ENCODE measurements at regions not wholly inside any gene's neighbourhood (a gene's known extent, or its start where the extent isn't known, plus 50 kb on each side); places are given as distances from the start of the nearest gene placed in this dataset.
"Not testable (repeated sequence)": the region's sequence is repeated elsewhere in the genome, so short reads cannot be mapped to it uniquely, and the experiment has no call there.

DNA sequence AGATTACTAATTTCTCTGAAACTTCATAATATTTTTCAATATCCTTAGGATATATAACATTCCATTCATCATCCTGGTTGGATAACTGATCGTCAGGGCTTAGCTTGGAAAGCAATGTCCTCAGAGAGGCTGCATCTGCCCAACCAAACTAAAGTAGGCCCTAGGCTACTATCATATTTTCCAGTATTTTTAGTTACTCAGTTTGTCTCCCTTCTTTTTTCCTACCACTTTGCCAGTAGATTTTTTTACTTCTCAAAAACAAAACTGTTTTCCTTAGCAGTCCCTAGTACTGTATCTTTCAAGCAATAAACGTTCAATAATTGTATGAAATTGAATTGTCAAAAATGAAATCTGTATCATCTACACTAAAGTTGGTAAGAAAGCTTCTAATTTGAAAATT is 452.0 kb downstream of the TFEC start:
- H3K4me3 ChIP-seq (ENCODE audit: low read length): no peak overlapping the region
- DNase-seq (ENCODE audit: low read depth): no peak
- TF ChIP-seq, protein P1, sequence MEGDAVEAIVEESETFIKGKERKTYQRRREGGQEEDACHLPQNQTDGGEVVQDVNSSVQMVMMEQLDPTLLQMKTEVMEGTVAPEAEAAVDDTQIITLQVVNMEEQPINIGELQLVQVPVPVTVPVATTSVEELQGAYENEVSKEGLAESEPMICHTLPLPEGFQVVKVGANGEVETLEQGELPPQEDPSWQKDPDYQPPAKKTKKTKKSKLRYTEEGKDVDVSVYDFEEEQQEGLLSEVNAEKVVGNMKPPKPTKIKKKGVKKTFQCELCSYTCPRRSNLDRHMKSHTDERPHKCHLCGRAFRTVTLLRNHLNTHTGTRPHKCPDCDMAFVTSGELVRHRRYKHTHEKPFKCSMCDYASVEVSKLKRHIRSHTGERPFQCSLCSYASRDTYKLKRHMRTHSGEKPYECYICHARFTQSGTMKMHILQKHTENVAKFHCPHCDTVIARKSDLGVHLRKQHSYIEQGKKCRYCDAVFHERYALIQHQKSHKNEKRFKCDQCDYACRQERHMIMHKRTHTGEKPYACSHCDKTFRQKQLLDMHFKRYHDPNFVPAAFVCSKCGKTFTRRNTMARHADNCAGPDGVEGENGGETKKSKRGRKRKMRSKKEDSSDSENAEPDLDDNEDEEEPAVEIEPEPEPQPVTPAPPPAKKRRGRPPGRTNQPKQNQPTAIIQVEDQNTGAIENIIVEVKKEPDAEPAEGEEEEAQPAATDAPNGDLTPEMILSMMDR (conservative IDR thresholded peaks at IDR 0.05; ENCODE audit: low read depth, low read length): no peak

DNA sequence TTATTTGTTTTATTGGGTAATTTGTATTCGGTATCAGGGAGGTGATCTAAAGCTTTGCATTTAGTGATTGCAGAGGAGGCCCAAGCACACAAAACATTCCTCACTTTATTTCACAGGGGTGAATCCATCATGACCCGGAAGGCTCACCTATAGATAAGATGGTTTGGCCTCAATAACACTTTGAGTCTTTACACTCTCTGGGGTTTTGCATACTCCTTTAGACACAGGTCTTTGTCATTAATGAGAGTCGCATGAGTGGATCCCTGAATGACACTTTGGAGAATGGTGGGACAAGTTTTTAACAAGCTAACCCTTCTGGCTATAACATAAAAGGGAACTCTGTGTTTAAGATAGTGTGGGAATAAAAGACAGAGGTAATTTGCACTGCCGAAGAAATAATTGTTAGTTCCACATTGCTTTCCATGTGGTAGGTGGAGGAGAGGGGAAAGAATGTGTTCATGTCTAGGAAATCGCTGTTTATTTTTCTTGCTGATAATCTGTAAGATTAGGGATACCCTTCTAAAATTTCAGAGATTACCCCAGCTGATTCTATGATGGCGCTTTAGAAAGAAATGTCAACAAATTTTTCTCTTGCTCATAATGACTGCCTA is 455.8 kb downstream of the TFEC start:
- H3K4me3 ChIP-seq (ENCODE audit: low read length): no peak overlapping the region
- TF ChIP-seq, protein P1 (conservative IDR thresholded peaks at IDR 0.05; ENCODE audit: low read depth, low read length): no peak
- no peak for DNase-seq (ENCODE audit: low read depth)

DNA sequence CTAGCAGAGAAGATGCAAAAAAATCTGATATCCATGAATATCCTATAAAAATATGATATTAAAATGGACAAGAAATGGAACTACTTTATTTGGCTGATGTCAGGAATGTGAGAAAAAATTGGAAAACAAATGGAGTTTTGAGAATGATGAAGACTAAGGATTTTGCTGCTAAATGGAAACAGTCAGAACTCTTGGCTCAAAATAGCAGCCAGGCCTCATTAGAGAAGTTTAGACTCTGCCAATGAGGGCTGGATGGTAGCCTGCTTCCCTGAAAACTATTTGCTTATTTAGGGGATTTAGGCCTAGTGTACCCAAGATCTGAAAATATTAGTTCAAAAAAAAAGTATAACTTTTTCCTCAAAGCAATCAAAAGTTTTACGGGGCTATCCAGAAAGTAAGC is 458.5 kb downstream of the TFEC start:
- H3K4me3 ChIP-seq (ENCODE audit: low read length): no peak overlapping the region
- no peak for DNase-seq (ENCODE audit: low read depth)
- TF ChIP-seq, protein P1 (conservative IDR thresholded peaks at IDR 0.05; ENCODE audit: low read depth, low read length): no peak

DNA sequence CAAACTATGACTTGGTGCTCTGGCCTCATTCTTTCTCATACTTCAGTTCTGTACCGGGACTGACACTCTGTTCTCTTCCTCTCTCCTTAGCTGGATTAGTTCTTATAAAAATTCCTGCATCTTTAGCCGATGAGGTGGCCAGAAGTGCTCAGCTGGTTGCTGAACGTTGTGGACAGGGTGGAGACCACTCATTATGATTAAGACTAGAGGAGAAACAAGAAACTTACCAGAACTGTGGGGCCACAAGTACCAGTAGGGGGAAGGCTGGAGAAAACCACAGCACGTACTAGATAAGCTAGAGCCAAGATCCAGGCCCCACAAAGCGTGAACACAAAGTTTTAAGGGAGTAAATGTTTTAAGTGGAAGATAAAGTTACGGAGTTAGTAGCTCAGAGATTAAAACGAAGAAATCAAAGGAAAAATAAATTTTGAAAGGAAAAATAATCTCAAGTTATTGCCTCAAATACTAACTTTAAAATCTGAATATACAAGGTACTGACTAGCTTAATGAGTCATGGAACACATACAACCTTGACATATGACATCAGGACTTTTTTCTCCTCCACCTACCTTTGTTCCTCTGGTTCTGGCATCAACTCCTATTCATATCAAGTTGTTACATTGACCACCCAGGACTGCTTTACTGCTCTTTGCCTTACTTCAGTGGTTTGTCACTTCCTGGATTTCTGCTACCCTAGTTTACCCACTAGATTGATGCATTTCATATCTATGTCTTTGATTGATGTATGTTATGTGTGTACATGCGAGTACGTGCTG is 469.0 kb downstream of the TFEC start:
- TF ChIP-seq, protein P1 (conservative IDR thresholded peaks at IDR 0.05; ENCODE audit: low read depth, low read length): peak; percentile 42
- peak; percentile 83 for DNase-seq (ENCODE audit: low read depth)
- no peak overlapping the region for H3K4me3 ChIP-seq (ENCODE audit: low read length)

DNA sequence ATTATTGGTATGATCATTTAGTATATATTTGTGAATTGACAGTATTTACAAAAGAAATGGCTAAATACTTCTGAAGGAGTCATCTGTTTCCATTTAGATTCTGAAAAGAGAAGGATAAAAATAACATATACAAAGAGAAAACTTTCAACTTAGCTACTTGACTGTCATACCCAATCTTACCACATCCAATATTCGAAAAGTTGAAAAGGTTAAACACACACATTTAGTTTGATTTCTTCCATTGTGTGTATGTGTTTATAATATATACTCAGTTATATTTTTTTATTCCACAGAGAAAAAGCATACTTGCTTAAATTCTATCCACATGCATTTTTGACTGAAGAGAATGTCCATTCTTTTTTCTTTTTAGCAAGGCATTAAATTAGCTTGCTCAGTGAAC is 470.7 kb downstream of the TFEC start:
- DNase-seq (ENCODE audit: low read depth): no peak
- TF ChIP-seq, protein P1 (conservative IDR thresholded peaks at IDR 0.05; ENCODE audit: low read depth, low read length): no peak
- no peak overlapping the region for H3K4me3 ChIP-seq (ENCODE audit: low read length)

DNA sequence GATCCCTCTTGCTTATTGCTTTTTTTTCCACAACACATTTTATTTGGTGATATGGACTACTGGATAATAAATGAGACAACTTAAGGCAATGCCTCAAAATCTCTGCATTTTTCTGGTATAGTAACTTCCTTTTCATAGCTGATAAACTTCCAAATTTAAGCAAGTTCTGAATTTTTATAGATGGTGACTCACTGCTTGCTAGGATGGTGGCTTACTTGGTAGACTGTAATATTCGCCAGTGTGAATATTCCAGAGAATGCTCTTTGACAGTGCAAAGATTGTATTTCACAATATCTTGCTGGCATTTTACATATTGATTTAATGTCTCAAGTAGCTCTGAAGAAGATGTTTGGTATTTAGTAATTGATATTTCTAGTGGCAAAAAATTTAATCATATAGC is 472.4 kb downstream of the TFEC start:
- H3K4me3 ChIP-seq (ENCODE audit: low read length): no peak overlapping the region
- TF ChIP-seq, protein P1 (conservative IDR thresholded peaks at IDR 0.05; ENCODE audit: low read depth, low read length): no peak
- DNase-seq (ENCODE audit: low read depth): no peak

DNA sequence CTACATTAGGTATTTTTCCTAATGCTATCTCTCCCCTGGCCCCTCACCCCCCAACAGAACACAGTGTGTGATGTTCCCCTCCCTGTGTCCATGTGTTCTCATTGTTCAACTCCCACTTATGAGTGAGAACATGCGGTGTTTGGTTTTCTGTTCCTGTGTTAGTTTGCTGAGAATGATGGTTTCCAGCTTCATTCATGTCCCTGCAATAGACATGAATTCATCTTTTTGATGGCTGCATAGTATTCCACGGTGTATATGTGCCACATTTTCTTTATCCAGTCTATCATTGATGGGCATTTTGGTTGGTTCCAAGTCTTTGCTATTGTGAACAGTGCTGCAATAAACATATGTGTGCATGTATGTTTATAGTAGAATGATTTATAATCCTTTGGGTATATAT is 473.3 kb downstream of the TFEC start:
- DNase-seq (ENCODE audit: low read depth); H3K4me3 ChIP-seq (ENCODE audit: low read length): not testable (repeated sequence)
